GM23338 (cell line): ENCODE measurements at regions not wholly inside any gene's neighbourhood (a gene's known extent, or its start where the extent isn't known, plus 50 kb on each side); places are given as distances from the start of the nearest gene placed in this dataset.

Source experiments
- ATAC-seq: fragments of 200-7000 bp; cut with Tn5 transposase; 3 replicates; pipeline ENCODE4 v1.9.1; 2020
- DNase-seq: peaks from one replicate; pipeline ENCODE4 v3.0.0-alpha.2; 2015; ENCODE audit warnings: low spot score
- H2AFZ ChIP-seq: fragments of 200-600 bp; sonication (generic); 2 replicates; pipeline ENCODE4 v1.8.0; 2016; ENCODE audit warnings: antibody characterized with exemption, mild to moderate bottlenecking, moderate library complexity
- H3F3A ChIP-seq: fragments of 200-600 bp; sonication (generic); replicated peaks from 2 replicates; pipeline ENCODE4 v1.8.0; 2017; ENCODE audit warnings: antibody characterized with exemption, mixed run types, low read depth
- H3K27ac ChIP-seq: fragments of 200-600 bp; sonication (generic); 2 replicates; pipeline ENCODE4 v1.6.1; 2016; ENCODE audit warnings: low read depth
- H3K27me3 ChIP-seq: fragments of 200-600 bp; sonication (generic); 2 replicates; pipeline ENCODE4 v1.8.0; 2016; ENCODE audit warnings: mild to moderate bottlenecking, mixed run types, moderate library complexity; ENCODE audit not compliant: insufficient read depth
- H3K36me3 ChIP-seq: fragments of 200-600 bp; sonication (generic); 2 replicates; pipeline ENCODE4 v1.8.0; 2016; ENCODE audit warnings: mild to moderate bottlenecking; ENCODE audit not compliant: insufficient read depth
- H3K4me1 ChIP-seq: fragments of 200-600 bp; sonication (generic); 2 replicates; pipeline ENCODE4 v1.8.0; 2016; ENCODE audit warnings: mild to moderate bottlenecking, moderate library complexity; ENCODE audit not compliant: insufficient read depth
- H3K4me2 ChIP-seq: fragments of 200-600 bp; sonication (generic); 2 replicates; pipeline ENCODE4 v1.7.1; 2017; ENCODE audit warnings: mixed run types
- H3K4me3 ChIP-seq: fragments of 200-600 bp; sonication (generic); 2 replicates; pipeline ENCODE4 v1.6.1; 2016; ENCODE audit warnings: mixed run types
- H3K79me2 ChIP-seq: fragments of 200-600 bp; sonication (generic); replicated peaks from 2 replicates; pipeline ENCODE4 v1.8.0; 2017; ENCODE audit warnings: mild to moderate bottlenecking; ENCODE audit not compliant: insufficient read depth
- H3K9me2 ChIP-seq: fragments of 200-600 bp; sonication (generic); 2 replicates; pipeline ENCODE4 v1.8.0; 2017; ENCODE audit not compliant: insufficient read depth
- H4K20me1 ChIP-seq: fragments of 200-600 bp; sonication (generic); replicated peaks from 2 replicates; pipeline ENCODE4 v1.8.0; 2017; ENCODE audit warnings: mild to moderate bottlenecking; ENCODE audit not compliant: insufficient read depth
- H3K27ac Mint-ChIP-seq: 2 replicates; pipeline ENCODE4 v1.8.0; 2020; ENCODE audit warnings: inconsistent platforms, mild to moderate bottlenecking, moderate library complexity, mixed read lengths
- H3K27me3 Mint-ChIP-seq: 3 replicates; pipeline ENCODE4 v1.8.0; 2022; ENCODE audit warnings: low read depth, mild to moderate bottlenecking, moderate library complexity, mixed read lengths, inconsistent platforms; ENCODE audit not compliant: insufficient read depth, poor library complexity
- H3K36me3 Mint-ChIP-seq: 3 replicates; pipeline ENCODE4 v1.8.0; 2021; ENCODE audit warnings: low read depth, mild to moderate bottlenecking, inconsistent platforms, moderate library complexity, mixed read lengths
- H3K4me1 Mint-ChIP-seq: 3 replicates; pipeline ENCODE4 v1.8.0; 2020; ENCODE audit warnings: mild to moderate bottlenecking, inconsistent platforms, mixed read lengths
- H3K4me3 Mint-ChIP-seq: 3 replicates; pipeline ENCODE4 v1.8.0; 2021; ENCODE audit warnings: moderate library complexity, mild to moderate bottlenecking, inconsistent platforms, mixed read lengths
- H3K9me3 Mint-ChIP-seq: 3 replicates; pipeline ENCODE4 v1.8.0; 2020; ENCODE audit warnings: moderate library complexity, mild to moderate bottlenecking, inconsistent platforms, mixed read lengths
- CREB1 ChIP-seq: fragments of 250-450 bp; sonication (Bioruptor Pico); IDR thresholded peaks from 2 replicates; pipeline ENCODE4 v1.5.0; 2020; ENCODE audit warnings: low read depth, mild to moderate bottlenecking, moderate library complexity
- CTCF ChIP-seq, 2 experiments: fragments of 200-600 bp in 1 of 2; sonication (generic) in 1 of 2; conservative IDR thresholded peaks; 2 replicates each; pipeline versions ENCODE4 v1.5.1 to v1.6.1; 2016 to 2017; ENCODE audit warnings: antibody characterized with exemption in 2 of 2, low read depth in 2 of 2, mild to moderate bottlenecking in 2 of 2, moderate library complexity in 1 of 2
- EZH2 ChIP-seq: fragments of 200-600 bp; sonication (generic); IDR thresholded peaks from one replicate; pipeline ENCODE4 v1.8.0; 2017; ENCODE audit warnings: antibody characterized with exemption, mild to moderate bottlenecking, low read depth; ENCODE audit not compliant: unreplicated experiment
- EZH2phosphoT487 ChIP-seq: fragments of 200-600 bp; sonication (generic); IDR thresholded peaks from one replicate; pipeline ENCODE4 v1.8.1; 2018; ENCODE audit warnings: antibody characterized with exemption; ENCODE audit not compliant: unreplicated experiment
- JUNB ChIP-seq: IDR thresholded peaks from one replicate; pipeline ENCODE4 v1.6.1; 2016; ENCODE audit warnings: antibody characterized with exemption; ENCODE audit not compliant: unreplicated experiment
- NANOG ChIP-seq: IDR thresholded peaks from 2 replicates; pipeline ENCODE4 v1.6.1; 2016; ENCODE audit warnings: antibody characterized with exemption, borderline replicate concordance
- POLR2AphosphoS5 ChIP-seq: IDR thresholded peaks from 2 replicates; pipeline ENCODE4 v1.6.1; 2016; ENCODE audit warnings: antibody characterized with exemption, low read depth
- STAT1 ChIP-seq: IDR thresholded peaks from one replicate; pipeline ENCODE4 v1.6.1; 2016; ENCODE audit warnings: antibody characterized with exemption; ENCODE audit not compliant: unreplicated experiment
- ZNF114 ChIP-seq: fragments of 250-450 bp; sonication (Bioruptor Pico); IDR thresholded peaks from 2 replicates; pipeline ENCODE4 v1.5.0; 2020; ENCODE audit warnings: mild to moderate bottlenecking, moderate library complexity
- ZNF331 ChIP-seq: fragments of 250-450 bp; sonication (Bioruptor Pico); IDR thresholded peaks from 2 replicates; pipeline ENCODE4 v1.5.0; 2020; ENCODE audit warnings: low read depth, mild to moderate bottlenecking, moderate library complexity
- TF ChIP-seq, protein P1 (sequence below): IDR thresholded peaks from 2 replicates; pipeline ENCODE4 v1.6.1; 2016; ENCODE audit warnings: antibody characterized with exemption
- TF ChIP-seq, protein P2 (sequence below): IDR thresholded peaks from one replicate; pipeline ENCODE4 v1.6.1; 2018; ENCODE audit warnings: antibody characterized with exemption; ENCODE audit not compliant: unreplicated experiment

DNA sequence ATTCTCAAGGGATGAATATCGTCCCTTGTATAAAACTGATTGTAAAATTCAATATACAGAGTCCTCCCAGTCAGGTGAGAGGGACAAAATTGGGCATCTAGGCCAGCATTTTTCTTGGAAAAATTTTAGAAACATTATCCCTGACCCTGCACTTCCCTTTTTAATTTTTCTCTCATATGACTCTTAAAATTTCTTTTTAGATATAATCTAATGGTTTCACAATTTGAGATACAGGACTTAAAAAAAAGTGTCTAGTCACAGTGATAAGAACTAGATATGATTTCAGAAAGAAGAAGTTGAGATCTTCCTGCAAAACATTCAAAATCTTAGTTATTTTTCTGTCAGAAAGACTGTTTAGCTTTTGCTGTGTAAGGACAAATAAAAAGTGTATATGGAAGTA, 270.8 kb upstream of the PPFIA2 start:
- Histone ChIP-seq H3K27ac (no peak overlapping the region), H3K4me1 (no peaks in the 10 kb centered on the region), H3F3A (no peaks in the 10 kb centered on the region), H3K27me3 (no peaks in the 10 kb centered on the region), H4K20me1 (no peaks in the 10 kb centered on the region), H3K36me3 (no peaks in the 10 kb centered on the region), H3K4me3 (no peak overlapping the region), H3K79me2 (no peaks in the 10 kb centered on the region), H3K4me2 (no peak overlapping the region), H3K9me2 (no peaks in the 10 kb centered on the region), H2AFZ (no peak overlapping the region)
- Mint-ChIP-seq H3K4me1 (no peaks in the 10 kb centered on the region), H3K4me3 (no peak overlapping the region), H3K27me3 (no peaks in the 10 kb centered on the region), H3K36me3 (no peaks in the 10 kb centered on the region), H3K27ac (no peak overlapping the region), H3K9me3 (no peaks in the 10 kb centered on the region)
- DNase-seq (no peak), ATAC-seq (no peak)
- no peak for TF ChIP-seq JUNB
- TF ChIP-seq EZH2: no peak

DNA sequence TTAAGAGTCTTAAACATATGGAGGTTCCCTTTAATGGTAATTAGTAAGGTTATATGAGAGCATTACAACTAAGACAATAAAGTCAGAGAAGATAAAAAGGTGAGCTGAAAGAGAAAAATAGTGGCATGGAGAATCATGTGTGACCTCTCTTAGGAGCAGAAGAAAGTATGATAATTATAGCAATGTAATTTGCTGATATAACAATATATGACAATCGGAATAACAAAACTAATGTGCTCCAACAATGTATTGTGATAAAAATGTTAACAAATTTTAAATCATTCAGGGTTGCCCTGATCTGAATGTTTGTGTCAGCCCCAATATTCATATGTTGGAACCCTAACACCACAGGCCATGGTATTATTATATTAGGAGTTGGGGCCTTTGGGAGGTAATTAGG, 269.6 kb upstream of the PPFIA2 start:
- H3K4me1 ChIP-seq: no peaks in the 10 kb centered on the region
- TF ChIP-seq, protein P1, sequence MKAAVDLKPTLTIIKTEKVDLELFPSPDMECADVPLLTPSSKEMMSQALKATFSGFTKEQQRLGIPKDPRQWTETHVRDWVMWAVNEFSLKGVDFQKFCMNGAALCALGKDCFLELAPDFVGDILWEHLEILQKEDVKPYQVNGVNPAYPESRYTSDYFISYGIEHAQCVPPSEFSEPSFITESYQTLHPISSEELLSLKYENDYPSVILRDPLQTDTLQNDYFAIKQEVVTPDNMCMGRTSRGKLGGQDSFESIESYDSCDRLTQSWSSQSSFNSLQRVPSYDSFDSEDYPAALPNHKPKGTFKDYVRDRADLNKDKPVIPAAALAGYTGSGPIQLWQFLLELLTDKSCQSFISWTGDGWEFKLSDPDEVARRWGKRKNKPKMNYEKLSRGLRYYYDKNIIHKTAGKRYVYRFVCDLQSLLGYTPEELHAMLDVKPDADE: no peak
- H3K4me3 Mint-ChIP-seq: no peak overlapping the region
- DNase-seq (no peak), ATAC-seq (no peak)
- H3K9me2 ChIP-seq: no peaks in the 10 kb centered on the region
- H3K27ac Mint-ChIP-seq: no peak overlapping the region
- H3K4me2 ChIP-seq: no peak overlapping the region
- no peaks in the 10 kb centered on the region for H4K20me1 ChIP-seq
- H2AFZ ChIP-seq: no peak overlapping the region
- H3K36me3 ChIP-seq: no peaks in the 10 kb centered on the region
- no peaks in the 10 kb centered on the region for H3K4me1 Mint-ChIP-seq
- no peaks in the 10 kb centered on the region for H3K27me3 ChIP-seq
- H3K79me2 ChIP-seq: no peaks in the 10 kb centered on the region
- no peaks in the 10 kb centered on the region for H3K27me3 Mint-ChIP-seq
- no peaks in the 10 kb centered on the region for H3K36me3 Mint-ChIP-seq
- no peaks in the 10 kb centered on the region for H3K9me3 Mint-ChIP-seq
- H3K4me3 ChIP-seq: no peak overlapping the region
- H3F3A ChIP-seq: no peaks in the 10 kb centered on the region
- no peak overlapping the region for H3K27ac ChIP-seq

GRCh38 chr12:82027612-82028011, 268.5 kb upstream of the PPFIA2 start:
- Mint-ChIP-seq H3K27me3 (no peaks in the 10 kb centered on the region), H3K4me1 (no peaks in the 10 kb centered on the region), H3K4me3 (no peak overlapping the region), H3K27ac (no peak overlapping the region), H3K36me3 (no peaks in the 10 kb centered on the region), H3K9me3 (no peaks in the 10 kb centered on the region)
- Histone ChIP-seq H3K9me2 (no peaks in the 10 kb centered on the region), H2AFZ (no peak overlapping the region), H4K20me1 (no peaks in the 10 kb centered on the region), H3K4me3 (no peak overlapping the region), H3K4me2 (no peak overlapping the region), H3F3A (no peaks in the 10 kb centered on the region), H3K79me2 (no peaks in the 10 kb centered on the region), H3K27ac (no peak overlapping the region), H3K36me3 (no peaks in the 10 kb centered on the region), H3K4me1 (no peaks in the 10 kb centered on the region), H3K27me3 (no peaks in the 10 kb centered on the region)
- no peak for ATAC-seq
- no peak for DNase-seq
- TF ChIP-seq, protein P1: no peak
- TF ChIP-seq STAT1 (no peak), CREB1 (CRISPR knock-in tag) (no peak), NANOG (no peak), JUNB (no peak), ZNF331 (CRISPR knock-in tag) (no peak), EZH2phosphoT487 (no peak), ZNF114 (CRISPR knock-in tag) (no peak), EZH2 (no peak), CTCF (conservative IDR thresholded peaks at IDR 0.05; ENCODE audit: low read depth in 2 of 2) (no peak), POLR2AphosphoS5 (no peak)
- TF ChIP-seq, protein P2, sequence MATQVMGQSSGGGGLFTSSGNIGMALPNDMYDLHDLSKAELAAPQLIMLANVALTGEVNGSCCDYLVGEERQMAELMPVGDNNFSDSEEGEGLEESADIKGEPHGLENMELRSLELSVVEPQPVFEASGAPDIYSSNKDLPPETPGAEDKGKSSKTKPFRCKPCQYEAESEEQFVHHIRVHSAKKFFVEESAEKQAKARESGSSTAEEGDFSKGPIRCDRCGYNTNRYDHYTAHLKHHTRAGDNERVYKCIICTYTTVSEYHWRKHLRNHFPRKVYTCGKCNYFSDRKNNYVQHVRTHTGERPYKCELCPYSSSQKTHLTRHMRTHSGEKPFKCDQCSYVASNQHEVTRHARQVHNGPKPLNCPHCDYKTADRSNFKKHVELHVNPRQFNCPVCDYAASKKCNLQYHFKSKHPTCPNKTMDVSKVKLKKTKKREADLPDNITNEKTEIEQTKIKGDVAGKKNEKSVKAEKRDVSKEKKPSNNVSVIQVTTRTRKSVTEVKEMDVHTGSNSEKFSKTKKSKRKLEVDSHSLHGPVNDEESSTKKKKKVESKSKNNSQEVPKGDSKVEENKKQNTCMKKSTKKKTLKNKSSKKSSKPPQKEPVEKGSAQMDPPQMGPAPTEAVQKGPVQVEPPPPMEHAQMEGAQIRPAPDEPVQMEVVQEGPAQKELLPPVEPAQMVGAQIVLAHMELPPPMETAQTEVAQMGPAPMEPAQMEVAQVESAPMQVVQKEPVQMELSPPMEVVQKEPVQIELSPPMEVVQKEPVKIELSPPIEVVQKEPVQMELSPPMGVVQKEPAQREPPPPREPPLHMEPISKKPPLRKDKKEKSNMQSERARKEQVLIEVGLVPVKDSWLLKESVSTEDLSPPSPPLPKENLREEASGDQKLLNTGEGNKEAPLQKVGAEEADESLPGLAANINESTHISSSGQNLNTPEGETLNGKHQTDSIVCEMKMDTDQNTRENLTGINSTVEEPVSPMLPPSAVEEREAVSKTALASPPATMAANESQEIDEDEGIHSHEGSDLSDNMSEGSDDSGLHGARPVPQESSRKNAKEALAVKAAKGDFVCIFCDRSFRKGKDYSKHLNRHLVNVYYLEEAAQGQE: no peak
